Erythroblast (primary cell): ENCODE measurements at regions not wholly inside any gene's neighbourhood (a gene's known extent, or its start where the extent isn't known, plus 50 kb on each side); places are given as distances from the start of the nearest gene placed in this dataset.

Source experiments
- GATA1 ChIP-seq: IDR thresholded peaks from 2 replicates; pipeline ENCODE4 v1.6.1; 2011; ENCODE audit warnings: low read depth, mild to moderate bottlenecking, control low read depth, low read length, moderate library complexity
- POLR2A ChIP-seq: IDR thresholded peaks from 2 replicates; pipeline ENCODE4 v1.6.1; 2011; ENCODE audit warnings: mild to moderate bottlenecking, low read length

DNA sequence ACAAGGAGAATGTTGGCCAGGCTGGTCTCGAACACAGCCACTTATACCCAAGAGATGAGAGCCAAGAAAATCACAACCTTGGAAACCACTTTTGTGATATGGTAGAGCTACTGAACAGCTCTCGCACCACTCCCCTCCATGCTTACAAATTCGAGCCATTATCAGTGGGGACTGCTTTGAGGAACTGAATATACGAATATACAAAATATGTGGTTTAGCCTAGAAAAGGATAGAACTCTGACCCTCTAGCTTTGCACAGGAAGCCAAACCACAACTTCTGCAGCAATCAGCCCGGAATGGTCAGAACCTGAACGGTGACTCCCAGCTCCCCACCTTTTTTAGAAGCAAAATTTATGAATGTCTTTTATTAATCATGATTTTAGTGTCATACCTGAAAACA is 129.8 kb upstream of the TMEM132C start:
- TF ChIP-seq POLR2A (no peak), GATA1 (no peak)
